PC-9 (cell line): ENCODE measurements at regions not wholly inside any gene's neighbourhood (a gene's known extent, or its start where the extent isn't known, plus 50 kb on each side); places are given as distances from the start of the nearest gene placed in this dataset.
A peak's percentile ranks its signal among the peaks of the same experiment; 100 is the strongest.

Experiments
- BruUV-seq: library from RNA; stranded (reverse); fragments of 400-500 nt; replicated peaks from 2 replicates; lab custom pipeline; 2021; lab: Mats Ljungman, UMichigan
- CTCF ChIA-PET: fragments of 300-600 bp; sonication (Branson Sonifier 250); formaldehyde crosslinking; loops from one replicate; lab custom pipeline; 2022; ENCODE audit warnings: antibody characterized with exemption; lab: Charles Lee
- POLR2A ChIA-PET: fragments of 300-600 bp; sonication (Branson Sonifier 250); formaldehyde crosslinking; loops from one replicate; lab custom pipeline; 2022; ENCODE audit warnings: antibody characterized with exemption; ENCODE audit not compliant: unreplicated experiment; lab: Charles Lee
- DNase-seq, 2 experiments: peaks; one replicate each; pipeline versions ENCODE4 v3.0.0 to v3.0.0-alpha.2; 2015 to 2022; ENCODE audit warnings: mixed read lengths in 1 of 2
- H2AFZ ChIP-seq: fragments of 200-600 bp; sonication (generic); 2 replicates; pipeline ENCODE4 v1.8.1; 2017; ENCODE audit warnings: antibody characterized with exemption
- H3F3A ChIP-seq: fragments of 200-600 bp; sonication (generic); 2 replicates; pipeline ENCODE4 v1.8.1; 2017; ENCODE audit warnings: antibody characterized with exemption, mild to moderate bottlenecking, low read depth; ENCODE audit not compliant: insufficient read depth
- H3K27ac ChIP-seq: fragments of 200-600 bp; sonication (generic); 2 replicates; pipeline ENCODE4 v1.6.1; 2016; ENCODE audit warnings: mixed run types
- H3K27me3 ChIP-seq: fragments of 200-600 bp; sonication (generic); 2 replicates; pipeline ENCODE4 v1.6.1; 2016; ENCODE audit warnings: low read depth, mixed run types; ENCODE audit not compliant: insufficient read depth
- H3K36me3 ChIP-seq: fragments of 200-600 bp; sonication (generic); 2 replicates; pipeline ENCODE4 v1.6.1; 2016; ENCODE audit warnings: low read depth, mixed run types
- H3K4me1 ChIP-seq: fragments of 200-600 bp; sonication (generic); replicated peaks from 2 replicates; pipeline ENCODE4 v1.6.1; 2016; ENCODE audit warnings: mixed run types; ENCODE audit not compliant: insufficient read depth
- H3K4me2 ChIP-seq: fragments of 200-600 bp; sonication (generic); 2 replicates; pipeline ENCODE4 v1.6.1; 2017; ENCODE audit warnings: mixed run types
- H3K4me3 ChIP-seq: fragments of 200-600 bp; sonication (generic); 2 replicates; pipeline ENCODE4 v1.6.1; 2016; ENCODE audit warnings: mixed run types
- H3K79me2 ChIP-seq: fragments of 200-600 bp; sonication (generic); 2 replicates; pipeline ENCODE4 v1.6.1; 2017; ENCODE audit warnings: low read depth, mixed run types
- H3K9me2 ChIP-seq: fragments of 200-600 bp; sonication (generic); 2 replicates; pipeline ENCODE4 v1.8.1; 2017; ENCODE audit warnings: mild to moderate bottlenecking; ENCODE audit not compliant: insufficient read depth
- H3K9me3 ChIP-seq: fragments of 200-600 bp; sonication (generic); 2 replicates; pipeline ENCODE4 v1.8.1; 2016; ENCODE audit warnings: low read depth; ENCODE audit not compliant: insufficient read depth
- H4K20me1 ChIP-seq: fragments of 200-600 bp; sonication (generic); 2 replicates; pipeline ENCODE4 v1.8.1; 2017; ENCODE audit not compliant: insufficient read depth
- EZH2 ChIP-seq: fragments of 200-600 bp; sonication (generic); IDR thresholded peaks from 2 replicates; pipeline ENCODE4 v1.8.0; 2017; ENCODE audit warnings: antibody characterized with exemption, low read depth
- intact Hi-C: fragments of 100-400 bp; cut with micrococcal nuclease; formaldehyde crosslinking; loops from one replicate; pipeline ENCODE4 v1.10.0; 2022; ENCODE audit not compliant: unreplicated experiment
- TF ChIP-seq, protein P1 (sequence below): fragments of 200-600 bp; sonication (generic); conservative IDR thresholded peaks from 2 replicates; pipeline ENCODE4 v1.6.1; 2017; ENCODE audit warnings: mixed run types, antibody characterized with exemption, mild to moderate bottlenecking, moderate library complexity

DNA sequence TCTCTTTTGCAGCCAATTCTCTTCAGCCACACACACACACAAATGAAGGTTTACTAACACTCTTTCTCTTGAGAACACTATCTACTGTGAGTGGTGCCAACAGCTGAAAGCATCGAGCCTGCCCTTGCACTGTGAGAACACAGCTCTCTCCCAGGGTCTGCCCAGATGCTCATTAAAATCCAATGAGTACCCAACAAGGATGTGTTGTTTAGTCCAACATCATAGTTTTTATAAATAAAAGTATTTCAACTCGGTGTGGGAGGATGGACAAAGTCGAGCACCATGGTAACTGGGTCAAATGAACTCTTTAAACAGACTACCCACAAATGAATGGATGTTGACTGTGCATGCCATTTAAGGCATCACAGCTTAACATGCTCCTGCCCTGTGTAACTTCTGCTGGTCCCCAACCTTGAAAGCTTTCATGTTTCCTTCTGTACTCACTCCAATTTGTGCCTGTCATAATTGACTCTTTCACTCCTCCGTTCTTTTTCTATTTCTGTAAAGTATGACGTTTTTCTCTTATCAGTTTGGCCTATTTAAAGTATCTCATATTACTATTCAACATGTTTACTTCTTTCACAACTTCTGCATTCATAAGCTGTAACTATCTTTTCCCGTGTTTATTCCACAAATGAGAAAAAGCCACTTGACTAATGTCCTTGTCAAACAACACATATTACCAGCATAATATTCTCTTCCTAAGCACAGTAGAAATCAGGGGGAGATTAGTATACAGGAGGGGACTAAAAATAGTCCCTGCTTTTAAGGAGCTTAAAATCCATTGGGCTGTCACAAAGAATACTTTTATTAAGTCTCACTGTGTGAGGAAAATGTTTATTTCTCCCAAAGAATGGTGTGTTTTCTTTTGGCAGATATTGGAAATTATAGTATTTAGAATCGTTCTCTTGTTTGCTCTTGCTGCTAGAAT, 215.4 kb downstream of the RFPL4B start:
- Histone ChIP-seq H3K4me3 (no peak overlapping the region), H3K4me1 (0 out of 2 replicates have a peak, but pooled peaks cover 7% of the 10 kb centered on the region), H2AFZ (peak overlapping the region; percentile 5; the same call in 1 of the 2 replicates), H3F3A (no peaks in the 10 kb centered on the region), H3K27ac (no peak overlapping the region), H3K79me2 (no peaks in the 10 kb centered on the region), H3K4me2 (no peak overlapping the region), H3K9me3 (no peaks in the 10 kb centered on the region), H3K27me3 (no peaks in the 10 kb centered on the region), H3K36me3 (no peaks in the 10 kb centered on the region), H3K9me2 (peaks cover 4% of the 10 kb centered on the region; the same call in 1 of the 2 replicates), H4K20me1 (no peaks in the 10 kb centered on the region)
- TF ChIP-seq EZH2: no peak
- TF ChIP-seq, protein P1, sequence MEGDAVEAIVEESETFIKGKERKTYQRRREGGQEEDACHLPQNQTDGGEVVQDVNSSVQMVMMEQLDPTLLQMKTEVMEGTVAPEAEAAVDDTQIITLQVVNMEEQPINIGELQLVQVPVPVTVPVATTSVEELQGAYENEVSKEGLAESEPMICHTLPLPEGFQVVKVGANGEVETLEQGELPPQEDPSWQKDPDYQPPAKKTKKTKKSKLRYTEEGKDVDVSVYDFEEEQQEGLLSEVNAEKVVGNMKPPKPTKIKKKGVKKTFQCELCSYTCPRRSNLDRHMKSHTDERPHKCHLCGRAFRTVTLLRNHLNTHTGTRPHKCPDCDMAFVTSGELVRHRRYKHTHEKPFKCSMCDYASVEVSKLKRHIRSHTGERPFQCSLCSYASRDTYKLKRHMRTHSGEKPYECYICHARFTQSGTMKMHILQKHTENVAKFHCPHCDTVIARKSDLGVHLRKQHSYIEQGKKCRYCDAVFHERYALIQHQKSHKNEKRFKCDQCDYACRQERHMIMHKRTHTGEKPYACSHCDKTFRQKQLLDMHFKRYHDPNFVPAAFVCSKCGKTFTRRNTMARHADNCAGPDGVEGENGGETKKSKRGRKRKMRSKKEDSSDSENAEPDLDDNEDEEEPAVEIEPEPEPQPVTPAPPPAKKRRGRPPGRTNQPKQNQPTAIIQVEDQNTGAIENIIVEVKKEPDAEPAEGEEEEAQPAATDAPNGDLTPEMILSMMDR: no peak
- no TSS peak for BruUV-seq
- DNase-seq: no peak
- POLR2A ChIA-PET: no interaction called here
- intact Hi-C loops: no loop called here
- CTCF ChIA-PET: no interaction called here

- POLR2A ChIA-PET: no interaction called here
- Histone ChIP-seq H4K20me1 (no peaks in the 10 kb centered on the region), H3K27ac (no peak overlapping the region), H3K79me2 (no peaks in the 10 kb centered on the region), H3K9me2 (no peaks in the 10 kb centered on the region; the same call in 1 of the 2 replicates), H3F3A (no peaks in the 10 kb centered on the region), H3K4me3 (no peak overlapping the region), H3K27me3 (no peaks in the 10 kb centered on the region), H3K36me3 (no peaks in the 10 kb centered on the region), H3K4me2 (no peak overlapping the region), H3K9me3 (no peaks in the 10 kb centered on the region), H2AFZ (peak overlapping the region; percentile 5; the same call in 1 of the 2 replicates), H3K4me1 (0 out of 2 replicates have a peak, but pooled peaks cover 7% of the 10 kb centered on the region)
- CTCF ChIA-PET: no interaction called here
- intact Hi-C loops: no loop called here
- no peak for TF ChIP-seq EZH2
- TF ChIP-seq, protein P1: no peak
- no peak for DNase-seq
- BruUV-seq: no TSS peak
Measured at GRCh38 chr6:112563368-112563767, 216.2 kb downstream of the RFPL4B start.

- 0 out of 2 replicates have a peak, but pooled peaks cover 2% of the 10 kb centered on the region for H3K4me1 ChIP-seq
- ChIA-PET CTCF (no interaction called here), POLR2A (no interaction called here)
- H3K27me3 ChIP-seq: no peaks in the 10 kb centered on the region
- intact Hi-C loops: no loop called here
- no peak overlapping the region for H3K27ac ChIP-seq
- no peaks in the 10 kb centered on the region for H4K20me1 ChIP-seq
- H3K9me3 ChIP-seq: no peaks in the 10 kb centered on the region
- no peaks in the 10 kb centered on the region for H3K79me2 ChIP-seq
- H2AFZ ChIP-seq: no peak overlapping the region
- no peak for DNase-seq
- no peak overlapping the region for H3K4me2 ChIP-seq
- H3K36me3 ChIP-seq: no peaks in the 10 kb centered on the region
- no peaks in the 10 kb centered on the region for H3F3A ChIP-seq
- H3K9me2 ChIP-seq: no peaks in the 10 kb centered on the region; the same call in 1 of the 2 replicates
- H3K4me3 ChIP-seq: no peak overlapping the region
- TF ChIP-seq EZH2: no peak
- TF ChIP-seq, protein P1: no peak
- no TSS peak for BruUV-seq
Measured at GRCh38 chr6:112568066-112568465, 220.9 kb downstream of the RFPL4B start.
